HEK293 (cell line): ENCODE measurements at regions not wholly inside any gene's neighbourhood (a gene's known extent, or its start where the extent isn't known, plus 50 kb on each side); places are given as distances from the start of the nearest gene placed in this dataset.

Experiments
- CTCF ChIA-PET: fragments of 350-600 bp; formaldehyde crosslinking; extraction: SDS; loops from one replicate; lab custom pipeline; 2021; ENCODE audit warnings: antibody characterized with exemption; lab: Yijun Ruan, JAX
- POLR2A ChIA-PET: fragments of 300-600 bp; formaldehyde crosslinking; extraction: SDS; loops from one replicate; lab custom pipeline; 2020; ENCODE audit warnings: antibody characterized with exemption, inconsistent platforms; lab: Yijun Ruan, JAX
- H3K27ac ChIP-seq: fragments of 200-500 bp; sonication (Bioruptor generic); 2 replicates; pipeline ENCODE4 v1.5.1; 2014; ENCODE audit warnings: low read depth, low read length, control low read depth, inconsistent platforms; ENCODE audit errors: extremely low read depth
- H3K36me3 ChIP-seq, 2 experiments: fragments of 200-500 bp in 1 of 2; sonication (Bioruptor generic) in 1 of 2; 1 replicate in 1 of 2; 2 replicates in 1 of 2; pipeline ENCODE4 v1.5.1; 2014 to 2017; ENCODE audit warnings: inconsistent platforms in 2 of 2, low read length in 2 of 2; ENCODE audit not compliant: control insufficient read depth in 2 of 2, insufficient read depth in 1 of 2
- H3K4me1 ChIP-seq: fragments of 200-500 bp; sonication (Bioruptor generic); 2 replicates; pipeline ENCODE4 v1.5.1; 2014; ENCODE audit warnings: mild to moderate bottlenecking, low read length, inconsistent platforms; ENCODE audit not compliant: control insufficient read depth, insufficient read depth
- H3K4me3 ChIP-seq: 2 replicates; pipeline ENCODE4 v1.5.1; 2011; ENCODE audit warnings: low read depth, mild to moderate bottlenecking, control low read depth, low read length, moderate library complexity
- H3K9me3 ChIP-seq: fragments of 200-500 bp; sonication (Bioruptor generic); 2 replicates; pipeline ENCODE4 v1.5.1; 2014; ENCODE audit warnings: low read depth, low read length, inconsistent platforms; ENCODE audit not compliant: control insufficient read depth, insufficient read depth
- HOXC10 ChIP-seq: sonication (generic); formaldehyde crosslinking; IDR thresholded peaks from 2 replicates; pipeline ENCODE4 v1.8.1; 2023; ENCODE audit warnings: mild to moderate bottlenecking, missing genetic modification reagents
- KLF1 ChIP-seq: fragments of 450-650 bp; formaldehyde crosslinking; IDR thresholded peaks from 2 replicates; pipeline ENCODE4 v1.5.1; 2016; ENCODE audit warnings: missing biosample characterization, missing genetic modification characterization
- OVOL3 ChIP-seq: fragments of 450-650 bp; formaldehyde crosslinking; IDR thresholded peaks from 2 replicates; pipeline ENCODE4 v1.5.1; 2016; ENCODE audit warnings: missing biosample characterization, missing genetic modification characterization
- TRIM28 ChIP-seq: IDR thresholded peaks from 2 replicates; pipeline ENCODE4 v1.6.1; 2011; ENCODE audit warnings: low read length, control low read depth, borderline replicate concordance
- YY1 ChIP-seq: fragments of 450-650 bp; formaldehyde crosslinking; IDR thresholded peaks from 2 replicates; pipeline ENCODE4 v1.5.1; 2018; ENCODE audit warnings: missing biosample characterization, missing genetic modification characterization
- ZNF138 ChIP-seq: fragments of 450-650 bp; formaldehyde crosslinking; IDR thresholded peaks from 2 replicates; pipeline ENCODE4 v1.5.1; 2016; ENCODE audit warnings: missing biosample characterization, missing genetic modification characterization, borderline replicate concordance
- ZNF140 ChIP-seq: fragments of 450-650 bp; formaldehyde crosslinking; IDR thresholded peaks from 2 replicates; pipeline ENCODE4 v1.5.1; 2016; ENCODE audit warnings: missing biosample characterization, missing genetic modification characterization
- ZNF148 ChIP-seq: fragments of 450-650 bp; formaldehyde crosslinking; IDR thresholded peaks from 2 replicates; pipeline ENCODE4 v1.5.0; 2017; ENCODE audit warnings: missing biosample characterization, missing genetic modification characterization, borderline replicate concordance
- ZNF175 ChIP-seq: fragments of 450-650 bp; formaldehyde crosslinking; IDR thresholded peaks from 2 replicates; pipeline ENCODE4 v1.5.1; 2016; ENCODE audit warnings: missing biosample characterization, missing genetic modification characterization
- ZNF184 ChIP-seq: fragments of 450-650 bp; IDR thresholded peaks from 2 replicates; pipeline ENCODE4 v1.5.1; 2018; ENCODE audit warnings: missing biosample characterization, mild to moderate bottlenecking, missing genetic modification characterization
- ZNF221 ChIP-seq: fragments of 450-650 bp; formaldehyde crosslinking; IDR thresholded peaks from 2 replicates; pipeline ENCODE4 v1.5.1; 2017; ENCODE audit warnings: missing biosample characterization, missing genetic modification characterization, borderline replicate concordance
- ZNF23 ChIP-seq: fragments of 450-650 bp; formaldehyde crosslinking; IDR thresholded peaks from 2 replicates; pipeline ENCODE4 v1.5.1; 2016; ENCODE audit warnings: missing biosample characterization, missing genetic modification characterization, borderline replicate concordance
- ZNF274 ChIP-seq, 2 experiments: fragments of 200-500 bp in 1 of 2; fragments of 450-650 bp in 1 of 2; sonication (Bioruptor generic) in 1 of 2; formaldehyde crosslinking in 1 of 2; IDR thresholded peaks; 2 replicates each; pipeline versions ENCODE4 v1.5.1 to v1.6.1; 2014 to 2016; ENCODE audit warnings: borderline replicate concordance in 1 of 2, inconsistent platforms in 1 of 2, low read length in 1 of 2, missing biosample characterization in 1 of 2, missing genetic modification characterization in 1 of 2
- ZNF354C ChIP-seq: fragments of 450-650 bp; formaldehyde crosslinking; IDR thresholded peaks from 2 replicates; pipeline ENCODE4 v1.5.1; 2016; ENCODE audit warnings: missing biosample characterization, missing genetic modification characterization, low read depth, borderline replicate concordance
- ZNF544 ChIP-seq: fragments of 450-650 bp; formaldehyde crosslinking; IDR thresholded peaks from 2 replicates; pipeline ENCODE4 v1.5.0; 2017; ENCODE audit warnings: missing biosample characterization, missing genetic modification characterization
- ZNF548 ChIP-seq: fragments of 450-650 bp; formaldehyde crosslinking; IDR thresholded peaks from 2 replicates; pipeline ENCODE4 v1.5.1; 2016; ENCODE audit warnings: missing biosample characterization, missing genetic modification characterization
- ZNF629 ChIP-seq: fragments of 450-650 bp; formaldehyde crosslinking; IDR thresholded peaks from 2 replicates; pipeline ENCODE4 v1.5.1; 2017; ENCODE audit warnings: missing biosample characterization, missing genetic modification characterization
- ZNF658 ChIP-seq: fragments of 450-650 bp; formaldehyde crosslinking; IDR thresholded peaks from 2 replicates; pipeline ENCODE4; 2016; ENCODE audit warnings: missing biosample characterization, missing genetic modification characterization
- ZNF660 ChIP-seq: fragments of 450-650 bp; IDR thresholded peaks from 2 replicates; pipeline ENCODE4 v1.5.1; 2018; ENCODE audit warnings: missing biosample characterization, mild to moderate bottlenecking, missing genetic modification characterization
- ZNF670 ChIP-seq: fragments of 450-650 bp; formaldehyde crosslinking; IDR thresholded peaks from 2 replicates; pipeline ENCODE4 v1.5.1; 2016; ENCODE audit warnings: missing biosample characterization, missing genetic modification characterization, low read depth
- ZNF704 ChIP-seq: fragments of 450-650 bp; formaldehyde crosslinking; IDR thresholded peaks from 2 replicates; pipeline ENCODE4 v1.5.1; 2016; ENCODE audit warnings: missing biosample characterization, missing genetic modification characterization
- ZNF791 ChIP-seq: fragments of 450-650 bp; formaldehyde crosslinking; IDR thresholded peaks from 2 replicates; pipeline ENCODE4 v1.5.1; 2016; ENCODE audit warnings: missing biosample characterization, missing genetic modification characterization
- ZSCAN18 ChIP-seq: fragments of 450-650 bp; formaldehyde crosslinking; IDR thresholded peaks from 2 replicates; pipeline ENCODE4 v1.5.1; 2016; ENCODE audit warnings: missing biosample characterization, missing genetic modification characterization
- ZSCAN4 ChIP-seq: fragments of 450-650 bp; formaldehyde crosslinking; IDR thresholded peaks from 2 replicates; pipeline ENCODE4 v1.5.1; 2017; ENCODE audit warnings: missing biosample characterization, missing genetic modification characterization
- ZSCAN5A ChIP-seq: fragments of 450-650 bp; formaldehyde crosslinking; IDR thresholded peaks from 2 replicates; pipeline ENCODE4 v1.5.1; 2016; ENCODE audit warnings: missing biosample characterization, missing genetic modification characterization

GRCh38 chr1:79369091-79369490 is 362.6 kb upstream of the ADGRL4 start:
- TF ChIP-seq ZNF629, result no peak
- no peak for TF ChIP-seq ZNF140 (tag by site-specific recombination)
- TF ChIP-seq ZNF658 (tag by site-specific recombination), result no peak
- no peak for TF ChIP-seq ZNF660 (tag by site-specific recombination)
- no peak for TF ChIP-seq ZSCAN18 (tag by site-specific recombination)
- no peak for TF ChIP-seq ZNF184 (tag by site-specific recombination)
- TF ChIP-seq TRIM28, result no peak
- TF ChIP-seq ZNF23, result no peak
- TF ChIP-seq ZNF791 (tag by site-specific recombination), result no peak
- TF ChIP-seq ZNF548 (tag by site-specific recombination), result no peak
- no peak for TF ChIP-seq ZNF221 (tag by site-specific recombination)
- no peak for TF ChIP-seq KLF1 (tag by site-specific recombination)
- TF ChIP-seq ZNF354C, result no peak
- TF ChIP-seq HOXC10, result no peak
- TF ChIP-seq ZNF704 (tag by site-specific recombination), result no peak
- H3K4me1 ChIP-seq, result no peaks in the 10 kb centered on the region
- H3K4me3 ChIP-seq, result no peak overlapping the region
- H3K9me3 ChIP-seq, result no peaks in the 10 kb centered on the region
- POLR2A ChIA-PET, result no interaction called here
- H3K27ac ChIP-seq, result no peak overlapping the region
- H3K36me3 ChIP-seq, result no peaks in the 10 kb centered on the region
- CTCF ChIA-PET, result interaction anchor here (0.6 kb wide), 1 partner anchor 145 kb away, joined by 3 read pairs; no protein-coding TSS in a partner anchor

- peaks cover 11% of the 10 kb centered on the region for H3K4me1 ChIP-seq
- H3K4me3 ChIP-seq, result no peak overlapping the region
- H3K27ac ChIP-seq, result no peak overlapping the region
- H3K9me3 ChIP-seq, result no peaks in the 10 kb centered on the region
- ChIA-PET POLR2A (no interaction called here), CTCF (interaction anchor here (0.5 to 0.6 kb wide), 2 partner anchors 24 to 990 kb away, joined by 5 read pairs; no protein-coding TSS in a partner anchor)
- H3K36me3 ChIP-seq, result no peaks in the 10 kb centered on the region
- TF ChIP-seq ZNF544 (tag by site-specific recombination), result no peak
- TF ChIP-seq ZNF138 (tag by site-specific recombination), result no peak
- no peak for TF ChIP-seq OVOL3
- no peak for TF ChIP-seq ZSCAN5A
- TF ChIP-seq ZNF274 (IDR thresholded peaks at IDR 0.05; ENCODE audit: low read length), result no peak
- no peak for TF ChIP-seq ZNF274 (tag by site-specific recombination; IDR thresholded peaks at IDR 0.05; ENCODE audit: borderline replicate concordance)
- no peak for TF ChIP-seq ZNF175
- TF ChIP-seq ZNF670 (tag by site-specific recombination), result no peak
- no peak for TF ChIP-seq ZSCAN4
- no peak for TF ChIP-seq YY1 (tag by site-specific recombination)
- TF ChIP-seq ZNF148, result no peak
Observed at GRCh38 chr1:79364896-79365295, 358.4 kb upstream of the ADGRL4 start.
